NCI-H1417 (cell line): ENCODE measurements at regions not wholly inside any gene's neighbourhood (a gene's known extent, or its start where the extent isn't known, plus 50 kb on each side); places are given as distances from the start of the nearest gene placed in this dataset.
"Not testable (repeated sequence)": the region's sequence is repeated elsewhere in the genome, so short reads cannot be mapped to it uniquely, and the experiment has no call there.

Source experiments
- DNase-seq, 3 experiments: peaks; one replicate each; lab custom pipeline; 2025; lab: John Stamatoyannopoulos, UW

DNA sequence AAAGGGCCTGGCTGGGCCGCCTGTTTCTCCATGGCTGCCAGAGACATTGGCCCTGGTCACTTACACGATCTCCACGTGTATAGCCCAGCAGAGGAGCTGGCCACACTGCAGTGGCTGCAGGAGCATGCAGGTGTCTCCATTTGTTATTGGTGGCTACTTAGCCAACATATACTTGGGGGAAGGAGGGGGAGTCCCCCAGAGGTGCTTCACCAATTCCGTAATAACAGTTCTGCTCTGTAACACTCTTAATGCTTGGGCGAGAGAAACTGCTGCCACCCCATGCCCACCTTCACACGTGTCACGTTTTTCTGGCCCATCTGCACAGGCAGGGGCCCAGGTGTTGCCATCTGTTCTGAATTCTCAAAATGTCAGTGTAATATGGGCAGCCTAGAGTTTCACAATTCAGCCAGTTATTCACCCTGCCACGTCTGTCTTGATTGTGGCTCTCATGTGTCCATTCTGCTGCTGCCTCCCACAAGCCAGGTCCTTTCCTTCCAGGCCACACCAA is 353.5 kb downstream of the BCL2L11 start:
- DNase-seq, result not testable (repeated sequence)

DNA sequence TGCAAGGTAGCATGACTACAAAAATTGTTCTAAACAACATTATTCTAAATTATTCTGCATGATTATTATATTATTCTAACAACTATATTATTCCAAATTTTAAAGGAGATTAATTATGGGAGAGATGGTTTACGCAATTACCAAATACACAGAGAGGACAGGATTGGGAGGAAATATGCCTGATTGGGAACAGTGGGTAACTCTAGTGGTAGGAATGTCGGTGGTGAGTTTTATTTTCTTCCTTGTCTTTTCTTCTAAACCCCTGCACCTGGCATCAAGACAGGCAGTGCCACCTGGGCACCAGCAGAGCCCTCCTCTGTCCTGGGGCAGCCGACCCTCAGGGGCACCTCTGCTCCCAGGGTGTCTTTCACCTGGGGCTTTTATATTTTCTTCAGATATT is 357.6 kb downstream of the BCL2L11 start:
- not testable (repeated sequence) for DNase-seq

DNA sequence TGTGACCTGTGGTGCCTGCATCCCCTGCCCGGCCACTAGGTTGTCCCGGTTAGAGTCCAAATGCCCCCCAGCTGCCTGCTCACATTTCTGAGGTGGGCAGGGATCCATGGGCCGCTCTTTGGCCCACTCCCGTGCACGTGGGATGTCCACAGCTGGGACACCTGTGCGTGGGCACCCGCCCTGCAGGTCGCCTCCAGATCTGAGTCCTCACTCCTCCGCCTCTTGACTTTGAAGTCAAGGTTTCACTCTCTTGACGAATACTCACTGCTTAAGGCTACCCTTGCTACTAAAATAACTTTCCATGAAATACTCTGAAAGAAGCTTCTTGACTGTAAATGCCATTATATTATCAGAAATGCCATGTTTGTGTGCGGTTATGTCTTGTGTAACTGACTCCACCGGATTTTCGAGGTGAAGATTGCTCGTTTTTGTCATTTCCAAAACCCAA is 358.2 kb downstream of the BCL2L11 start:
- not testable (repeated sequence) for DNase-seq

DNA sequence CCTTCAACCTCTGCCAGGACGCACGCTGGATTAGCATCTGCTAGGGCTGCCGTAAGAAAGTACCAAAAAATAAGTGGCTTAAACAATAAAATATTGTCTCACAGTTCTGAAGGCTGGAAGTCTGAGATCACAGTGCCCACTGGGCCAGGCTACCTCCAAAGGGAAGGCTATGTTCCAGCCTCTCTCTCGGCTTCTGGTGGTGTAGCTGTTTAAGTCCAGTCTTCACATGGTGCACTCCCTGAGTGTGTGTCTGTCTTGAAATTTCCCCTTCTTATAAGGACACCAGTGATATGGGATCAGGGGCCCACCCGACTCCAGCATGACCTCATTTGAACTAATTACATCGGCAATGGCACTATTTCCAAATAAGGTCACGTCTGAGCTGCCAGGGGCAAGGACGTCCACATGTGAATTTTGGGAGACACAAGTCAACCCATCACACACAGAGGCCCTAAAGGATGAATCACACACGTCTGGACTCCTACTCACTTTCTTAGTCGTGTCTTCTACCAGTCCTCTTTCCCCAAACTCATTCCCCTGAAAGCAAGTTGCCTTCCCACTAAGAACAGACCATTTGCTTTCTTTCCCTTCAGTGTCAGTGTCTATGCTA is 359.4 kb downstream of the BCL2L11 start:
- DNase-seq, result not testable (repeated sequence)

DNA sequence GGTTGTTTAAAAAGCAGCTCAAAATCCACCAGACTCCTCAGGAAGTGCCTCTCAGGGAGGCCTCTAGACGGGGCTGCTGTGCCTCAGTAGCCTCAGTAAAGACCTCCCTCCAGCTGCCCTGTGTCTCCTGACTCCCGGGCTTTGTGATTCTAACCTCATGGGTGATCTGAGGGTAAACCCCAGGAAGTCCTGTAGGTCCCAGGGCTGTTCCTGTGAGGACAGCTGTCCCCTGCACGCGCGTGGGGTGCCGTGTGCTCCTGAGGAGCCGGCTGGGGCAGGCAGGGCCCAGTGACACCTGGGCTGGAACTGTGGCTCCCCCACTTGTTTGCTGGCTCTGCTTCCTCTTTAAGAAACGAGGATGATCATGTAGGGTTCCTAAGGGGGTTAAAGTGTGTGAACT is 359.9 kb downstream of the BCL2L11 start:
- DNase-seq, result not testable (repeated sequence)

DNA sequence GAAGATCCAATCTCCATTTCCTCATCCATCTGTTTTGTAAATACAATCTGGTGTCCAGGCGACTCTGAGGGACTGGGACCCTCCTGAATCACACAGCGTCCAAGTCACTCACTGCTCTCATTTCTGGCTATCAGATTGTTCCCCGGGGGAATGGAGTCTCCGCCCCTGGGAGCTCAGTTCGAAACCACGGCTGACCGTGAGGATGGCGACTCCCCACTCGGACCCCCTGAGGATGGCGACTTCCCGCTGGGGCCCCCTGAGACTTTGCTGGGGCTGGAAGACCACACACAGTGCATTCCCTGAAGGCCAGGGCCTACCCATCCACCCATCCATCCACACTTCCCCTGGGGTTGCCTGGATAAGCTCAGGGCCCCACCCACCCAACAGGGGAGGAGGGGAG is 360.5 kb downstream of the BCL2L11 start:
- DNase-seq, result not testable (repeated sequence)

DNA sequence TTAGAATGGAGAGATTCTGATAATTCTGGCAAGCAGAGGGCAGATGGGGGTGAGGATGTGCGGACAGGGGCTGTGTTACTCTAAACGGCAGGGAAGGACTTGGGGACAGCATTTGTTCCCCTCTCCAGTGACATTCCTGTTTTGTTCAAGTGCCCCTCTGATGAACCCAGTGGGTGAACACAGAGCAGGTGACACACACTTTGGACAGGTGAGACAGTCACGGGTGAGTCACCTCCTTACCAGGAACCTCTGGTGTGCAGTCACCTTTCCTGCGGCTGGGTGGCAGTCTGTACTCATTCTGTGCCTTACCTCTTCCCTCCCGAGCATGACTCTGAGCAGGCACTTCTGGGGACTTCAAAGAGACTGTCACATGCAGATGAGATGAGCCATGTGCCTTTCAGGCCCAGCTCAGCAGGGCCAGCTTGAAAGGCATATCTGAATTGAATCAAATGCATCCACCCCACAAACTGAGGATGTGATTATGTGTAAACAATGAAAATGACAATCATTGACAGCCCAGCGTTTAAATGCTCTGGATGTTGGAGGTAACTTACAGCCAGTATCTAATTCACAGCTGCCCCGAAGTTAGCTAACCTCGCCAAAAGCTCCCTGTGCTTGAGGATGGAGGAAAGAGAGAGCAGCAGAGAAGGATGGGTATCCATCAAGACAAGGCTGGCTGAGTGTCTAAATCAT is 362.4 kb downstream of the BCL2L11 start:
- DNase-seq, result not testable (repeated sequence)

DNA sequence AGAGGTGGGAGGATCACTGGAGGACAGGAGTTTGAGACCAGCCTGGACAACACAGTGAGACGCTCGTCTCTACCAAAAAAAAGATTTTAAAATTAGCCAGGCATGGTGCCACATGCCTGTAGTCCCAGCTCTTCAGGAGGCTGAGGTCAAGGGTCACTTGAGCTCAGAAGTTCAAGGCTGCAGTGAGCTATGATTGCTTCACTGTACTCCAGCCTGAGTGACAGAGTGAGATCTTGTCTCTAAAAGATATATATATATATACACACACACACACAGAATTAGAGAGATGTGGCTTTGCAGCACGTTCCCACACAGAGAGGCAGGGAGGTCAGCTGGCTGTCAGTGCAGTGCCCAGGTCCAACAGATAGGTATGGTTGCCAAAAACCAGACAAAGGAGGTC is 363.4 kb downstream of the BCL2L11 start:
- DNase-seq, result not testable (repeated sequence)

DNA sequence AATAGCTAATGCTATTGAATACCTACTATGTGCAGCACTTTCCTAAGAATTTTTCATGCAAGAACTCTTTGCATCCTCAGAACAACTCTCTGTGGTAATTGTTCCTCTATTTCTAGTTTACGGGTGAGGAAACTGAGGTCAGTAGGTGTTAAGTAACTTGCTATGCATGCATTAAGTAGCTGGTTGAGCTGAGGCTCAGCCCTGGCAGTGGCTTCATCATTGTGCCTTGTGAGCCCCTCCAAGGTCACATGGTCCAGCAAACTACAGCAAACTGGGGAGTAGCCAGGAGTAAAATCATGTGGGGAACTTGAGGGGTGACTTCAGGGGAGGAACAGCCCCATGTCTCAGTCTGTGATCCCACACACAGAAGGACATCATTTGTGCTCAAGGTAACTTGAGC is 365.2 kb downstream of the BCL2L11 start:
- DNase-seq, result not testable (repeated sequence)

DNA sequence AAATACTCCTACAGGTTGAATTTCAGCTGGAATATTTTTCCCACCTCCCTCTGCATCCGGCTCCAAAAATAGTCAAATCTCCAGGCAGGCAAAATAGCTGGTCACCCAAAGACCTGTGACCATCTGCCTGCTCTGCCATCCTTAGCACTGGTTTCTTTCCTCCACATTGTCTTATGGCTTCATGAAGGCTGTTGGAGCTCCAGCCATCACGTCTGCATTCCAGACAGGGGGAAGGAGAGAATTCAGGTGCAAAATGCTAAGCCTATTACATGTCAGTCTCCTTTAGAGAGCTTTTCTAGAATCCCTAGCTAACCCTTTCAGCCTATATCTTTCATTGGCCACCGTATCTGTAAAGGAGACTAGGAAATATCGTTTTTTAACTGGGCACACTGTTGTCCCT is 367.7 kb downstream of the BCL2L11 start:
- not testable (repeated sequence) for DNase-seq

DNA sequence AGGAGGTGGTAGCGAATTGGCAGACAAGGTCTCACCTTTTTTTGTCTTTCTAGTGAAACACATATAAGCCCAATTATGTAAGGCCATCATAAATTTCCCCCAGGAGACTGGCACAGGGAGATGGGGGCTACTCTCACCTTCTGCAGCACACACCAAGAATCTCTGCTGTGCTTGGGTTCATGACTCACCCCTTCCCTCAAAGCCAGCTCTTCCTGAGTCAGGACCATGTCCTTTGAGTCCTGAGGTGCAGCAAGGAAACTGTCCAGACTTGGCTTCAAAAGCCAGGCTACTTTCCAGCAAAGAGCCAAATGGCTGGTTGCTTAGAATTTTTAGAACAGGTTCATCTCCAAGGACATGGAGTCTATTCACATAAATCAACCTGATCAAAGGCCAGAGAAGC is 368.7 kb downstream of the BCL2L11 start:
- not testable (repeated sequence) for DNase-seq

DNA sequence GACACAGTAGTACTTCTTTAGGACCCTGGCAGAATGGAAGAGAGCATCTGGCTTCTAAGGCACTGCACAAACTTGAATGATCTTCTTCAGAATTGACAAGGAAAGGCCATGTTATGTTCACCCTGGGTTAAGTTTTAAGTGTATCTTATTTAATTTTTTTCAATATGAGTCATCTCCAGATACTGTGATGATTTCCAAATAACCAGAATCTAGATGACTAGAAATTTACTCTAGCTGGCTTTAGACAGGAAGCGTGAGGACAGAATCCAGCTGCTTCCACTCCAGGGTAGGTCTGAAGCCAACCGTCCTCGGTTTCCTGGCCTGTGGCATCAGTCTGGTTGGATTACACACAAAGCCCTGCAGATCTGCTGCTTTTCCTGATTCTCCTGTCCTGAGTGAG is 370.5 kb downstream of the BCL2L11 start:
- not testable (repeated sequence) for DNase-seq

DNA sequence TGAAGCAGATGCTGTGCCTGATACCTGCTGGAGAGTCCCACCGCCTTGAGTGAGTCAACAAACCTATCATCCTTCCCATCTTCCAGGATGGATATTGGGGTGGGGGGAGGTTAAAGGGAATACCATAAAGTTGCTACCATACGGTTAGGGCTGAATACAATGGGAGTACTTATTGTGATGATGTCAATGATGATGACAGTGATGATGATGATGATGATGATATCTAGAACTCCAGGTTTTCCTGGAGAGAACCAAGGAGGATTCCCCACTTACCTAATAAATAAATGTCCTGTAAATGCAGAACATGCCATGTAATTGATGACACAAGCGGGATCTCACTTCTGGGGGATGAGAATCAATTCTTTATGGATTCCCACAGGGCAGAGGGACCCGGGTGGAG is 370.9 kb downstream of the BCL2L11 start:
- not testable (repeated sequence) for DNase-seq

DNA sequence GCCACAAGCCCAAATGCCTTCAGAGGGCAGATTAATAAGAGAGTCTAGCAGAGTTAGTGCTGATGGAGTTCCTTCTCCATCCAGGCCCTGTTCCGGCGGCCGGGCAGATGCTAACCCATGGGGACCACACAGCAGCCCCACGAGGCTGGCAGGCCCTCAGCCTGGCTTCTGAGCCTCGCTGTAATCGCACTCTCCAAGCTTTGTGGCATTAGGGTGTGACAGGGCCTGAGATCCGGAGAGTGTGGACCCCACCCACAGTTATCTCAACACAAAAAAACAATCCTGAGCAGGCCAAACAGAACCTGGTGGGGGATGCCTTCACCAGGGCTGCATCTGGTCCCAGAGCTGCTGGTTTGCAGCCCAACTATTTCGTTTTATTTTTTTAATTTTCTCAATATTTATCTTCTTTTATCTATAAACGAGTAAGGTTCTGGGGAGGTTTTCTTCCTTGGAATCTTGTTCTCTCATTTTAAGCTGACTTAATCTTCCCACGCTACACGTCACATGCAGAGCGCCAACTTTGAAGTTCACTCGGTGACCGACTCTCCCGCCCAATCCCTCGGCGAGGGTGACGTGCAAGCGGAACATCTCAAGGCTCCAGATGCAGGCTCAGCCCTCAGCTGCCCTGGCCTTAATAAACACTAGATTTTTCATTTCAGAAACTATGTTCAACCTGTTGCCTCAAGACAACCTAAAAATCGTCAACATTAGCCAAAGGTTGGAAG is 372.4 kb downstream of the BCL2L11 start:
- not testable (repeated sequence) for DNase-seq

DNA sequence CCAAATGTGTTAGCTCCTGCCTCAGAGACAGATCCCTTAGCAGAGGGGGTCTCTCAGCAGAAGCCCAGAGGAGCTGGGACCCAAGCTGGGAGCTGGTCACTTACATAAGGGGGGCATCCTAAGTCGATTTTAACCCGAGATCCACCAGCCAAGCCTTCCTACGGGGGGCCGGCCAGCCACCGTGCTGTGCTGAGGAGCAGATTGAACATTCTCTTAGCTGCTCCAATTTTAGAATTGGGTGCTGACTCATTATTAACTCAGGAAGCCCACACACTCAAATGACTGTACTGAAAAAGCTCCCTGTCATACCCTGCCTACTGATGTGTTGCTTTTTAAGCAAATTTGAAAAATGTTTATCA is 373.0 kb downstream of the BCL2L11 start:
- DNase-seq, result not testable (repeated sequence)

DNA sequence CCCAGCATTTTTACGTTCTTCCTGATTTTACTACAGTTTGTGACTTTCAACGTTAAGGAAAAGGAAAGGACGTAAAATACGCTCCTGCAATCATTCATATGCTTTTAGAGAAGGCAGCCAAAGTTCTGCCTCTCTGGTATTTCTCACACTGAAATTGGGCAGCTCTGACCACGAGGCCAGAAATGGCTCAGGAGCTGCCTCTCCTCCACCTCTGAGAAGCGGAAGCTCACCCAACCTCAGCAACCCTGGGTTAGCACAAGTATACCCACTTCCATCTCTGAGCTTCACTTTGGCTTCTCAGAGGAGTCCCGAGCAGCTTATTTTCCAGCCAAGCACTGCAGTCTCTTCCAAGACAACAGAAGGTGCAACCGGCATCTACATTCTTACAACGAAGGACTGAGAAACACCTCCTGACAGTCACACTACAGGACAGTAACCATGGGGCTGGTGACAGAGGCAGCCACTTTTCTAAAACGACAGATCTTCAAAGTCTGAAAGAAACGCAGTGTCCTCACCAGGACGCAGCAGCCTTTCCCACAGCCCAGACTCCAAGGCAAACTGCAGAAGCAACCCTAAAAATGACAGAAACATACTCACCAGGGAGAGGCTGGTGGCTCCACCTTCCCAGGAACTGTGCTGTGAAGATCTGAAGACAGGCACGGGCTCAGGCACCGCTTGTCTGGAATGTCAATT is 373.7 kb downstream of the BCL2L11 start:
- not testable (repeated sequence) for DNase-seq

DNA sequence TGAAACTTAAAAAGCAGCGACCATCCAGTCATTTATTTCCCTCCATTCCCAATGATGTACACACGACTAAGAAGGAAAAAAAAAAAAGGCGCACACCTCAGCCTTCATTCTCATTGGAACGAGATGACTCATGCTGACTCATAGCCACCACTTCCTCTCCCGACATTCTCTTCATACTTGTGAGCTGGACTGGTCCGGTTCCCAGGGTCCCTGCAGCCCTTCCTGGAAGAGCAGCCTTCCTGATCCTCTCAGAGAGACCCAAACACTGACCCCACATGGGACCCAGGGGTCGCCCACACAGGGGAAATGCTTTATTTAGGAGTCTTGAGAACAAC is 374.2 kb downstream of the BCL2L11 start:
- DNase-seq, result not testable (repeated sequence)

DNA sequence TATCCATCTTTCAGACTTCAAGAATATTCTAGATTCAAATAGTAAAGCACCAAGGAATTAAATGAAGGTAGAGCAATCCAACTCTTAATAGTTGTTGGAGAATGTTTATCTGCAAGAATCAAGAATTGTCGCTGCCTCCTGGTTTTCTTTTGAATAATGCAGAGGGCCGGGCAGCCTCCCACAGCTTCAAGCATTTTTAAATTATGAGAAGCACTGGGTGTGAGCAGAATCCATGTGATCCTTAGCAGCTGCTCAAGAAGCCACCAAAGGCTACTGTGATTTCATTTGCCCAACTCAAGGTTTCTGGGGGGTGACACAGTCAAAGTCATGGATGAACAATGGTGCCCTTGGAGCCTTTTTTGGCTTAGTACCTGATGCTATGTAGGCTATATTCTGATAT is 374.9 kb downstream of the BCL2L11 start:
- not testable (repeated sequence) for DNase-seq

DNA sequence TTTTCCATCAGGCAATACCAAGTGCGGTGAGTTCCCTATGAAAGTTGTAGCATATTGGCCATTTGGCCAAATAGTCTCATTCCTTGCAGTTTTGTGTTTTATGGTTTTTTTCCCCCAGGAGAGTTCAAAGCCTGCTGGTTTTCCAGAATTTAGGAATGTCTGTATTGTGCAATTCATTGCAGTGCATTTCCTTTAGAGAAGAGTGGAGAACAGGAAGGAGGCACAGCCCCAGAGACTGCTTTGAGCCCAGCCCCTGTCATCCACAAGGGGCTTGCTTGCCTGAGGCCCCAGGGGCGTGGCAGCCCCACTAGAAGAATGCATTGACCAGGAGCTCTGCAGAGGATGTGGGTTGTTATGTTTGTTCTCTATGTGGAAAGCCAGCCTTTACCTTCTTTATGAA is 375.5 kb downstream of the BCL2L11 start:
- not testable (repeated sequence) for DNase-seq

DNA sequence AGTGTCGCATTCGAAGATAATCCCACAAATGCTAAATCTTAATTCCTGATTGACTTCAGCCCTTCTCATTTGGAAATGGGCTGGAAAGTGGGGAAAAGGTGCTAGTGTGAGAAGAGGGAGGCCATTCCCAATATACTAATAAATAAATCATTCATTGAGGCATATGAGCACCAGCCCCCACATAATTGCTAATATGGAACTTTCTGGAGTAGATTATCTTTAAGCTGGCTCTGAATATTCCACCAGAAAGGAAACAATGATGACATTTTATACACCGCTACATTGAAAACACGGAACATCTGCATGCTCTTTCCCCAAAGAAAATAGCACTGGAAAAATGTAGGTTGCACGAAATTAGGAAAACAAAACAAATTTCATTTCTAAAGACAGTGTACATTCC is 376.1 kb downstream of the BCL2L11 start:
- not testable (repeated sequence) for DNase-seq

DNA sequence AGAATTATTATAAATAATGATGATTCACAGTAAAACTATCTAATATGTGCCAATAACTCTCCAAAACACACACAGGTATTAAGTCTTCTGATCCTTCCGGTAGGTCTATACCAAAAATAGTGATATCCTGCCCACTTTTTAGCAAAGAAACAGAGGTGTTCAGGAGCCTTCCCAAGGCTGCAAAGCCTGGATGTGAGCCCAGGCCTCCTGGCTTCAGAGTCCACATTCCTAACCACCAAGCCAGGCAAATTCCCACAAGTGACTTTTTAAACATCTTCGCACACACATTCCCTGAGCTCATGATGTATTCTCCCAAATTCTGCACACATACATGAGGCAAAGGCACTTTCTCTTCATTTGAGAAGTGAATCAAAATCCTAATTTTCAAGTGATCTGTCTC is 376.6 kb downstream of the BCL2L11 start:
- DNase-seq, result not testable (repeated sequence)

DNA sequence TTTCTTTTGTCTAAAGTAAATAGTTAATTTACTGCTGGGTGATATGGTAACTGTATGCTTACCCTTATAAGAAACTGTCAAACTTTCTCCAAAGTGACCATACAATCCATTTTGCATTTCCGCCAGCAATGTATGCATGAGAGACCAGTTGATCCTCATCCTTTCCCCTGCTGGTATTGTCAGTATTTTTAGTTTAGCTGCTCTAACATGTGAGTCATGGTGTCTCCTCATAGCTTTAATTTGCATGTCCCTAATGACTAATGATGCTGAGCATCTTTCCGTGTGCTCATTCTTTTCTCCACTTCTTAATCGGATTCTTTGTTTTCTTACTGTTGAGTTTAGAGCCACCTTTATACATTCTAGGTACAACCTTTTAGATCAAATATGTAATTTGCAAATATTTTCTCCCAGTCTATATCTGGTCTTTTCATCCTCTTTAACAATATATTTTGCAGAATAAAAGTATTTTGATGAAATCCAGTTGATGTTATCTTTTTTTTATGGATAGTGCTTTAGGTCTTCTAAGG is 379.9 kb downstream of the BCL2L11 start:
- DNase-seq, result not testable (repeated sequence)
